Stimulated activated naive CD4-positive, alpha-beta T cell (primary cell): ENCODE measurements at regions not wholly inside any gene's neighbourhood (a gene's known extent, or its start where the extent isn't known, plus 50 kb on each side); places are given as distances from the start of the nearest gene placed in this dataset.
"Not testable (repeated sequence)": the region's sequence is repeated elsewhere in the genome, so short reads cannot be mapped to it uniquely, and the experiment has no call there.

ENCODE experiments used
- DNase-seq, 6 experiments: peaks; one replicate each; lab custom pipeline; 2025; lab: John Stamatoyannopoulos, UW

GRCh38 chr18:47411159-47411558, 159.7 kb upstream of the SKOR2 start:
- no peak for DNase-seq

- no peak for DNase-seq
Measured at GRCh38 chr18:47410139-47410538, 158.7 kb upstream of the SKOR2 start.

- no peak for DNase-seq
Measured at GRCh38 chr18:47409519-47409918, 158.1 kb upstream of the SKOR2 start.

GRCh38 chr18:47407736-47408135, 156.3 kb upstream of the SKOR2 start:
- no peak for DNase-seq

- DNase-seq, result no peak
Measured at GRCh38 chr18:47404845-47405244, 153.4 kb upstream of the SKOR2 start.

- no peak for DNase-seq
Measured at GRCh38 chr18:47403949-47404348, 152.5 kb upstream of the SKOR2 start.

GRCh38 chr18:47403317-47403716, 151.9 kb upstream of the SKOR2 start:
- DNase-seq, result no peak

GRCh38 chr18:47399475-47399874, 148.0 kb upstream of the SKOR2 start:
- no peak for DNase-seq

- DNase-seq, result no peak
Measured at GRCh38 chr18:47397671-47398319, 146.3 kb upstream of the SKOR2 start.

- no peak for DNase-seq
Measured at GRCh38 chr18:47391665-47392064, 140.2 kb upstream of the SKOR2 start.

GRCh38 chr18:47390410-47391024, 139.1 kb upstream of the SKOR2 start:
- DNase-seq, result no peak

- no peak for DNase-seq
Measured at GRCh38 chr18:47389210-47389609, 137.8 kb upstream of the SKOR2 start.

GRCh38 chr18:47387864-47388263, 136.4 kb upstream of the SKOR2 start:
- DNase-seq, result no peak

GRCh38 chr18:47383729-47384128, 132.3 kb upstream of the SKOR2 start:
- no peak for DNase-seq

- DNase-seq, result no peak
Measured at GRCh38 chr18:47381975-47382570, 130.6 kb upstream of the SKOR2 start.

GRCh38 chr18:47380153-47380552, 128.7 kb upstream of the SKOR2 start:
- no peak for DNase-seq

GRCh38 chr18:47373465-47373864, 122.0 kb upstream of the SKOR2 start:
- DNase-seq, result no peak

GRCh38 chr18:47370052-47370451, 118.6 kb upstream of the SKOR2 start:
- no peak for DNase-seq

GRCh38 chr18:47354061-47354460, 102.6 kb upstream of the SKOR2 start:
- not testable (repeated sequence) for DNase-seq

- DNase-seq, result no peak
Measured at GRCh38 chr18:47346016-47346415, 94.6 kb upstream of the SKOR2 start.

- DNase-seq, result no peak
Measured at GRCh38 chr18:47345291-47345690, 93.8 kb upstream of the SKOR2 start.

- DNase-seq, result no peak
Measured at GRCh38 chr18:47343291-47343690, 91.8 kb upstream of the SKOR2 start.

GRCh38 chr18:47342566-47342965, 91.1 kb upstream of the SKOR2 start:
- DNase-seq, result no peak

- DNase-seq, result no peak
Measured at GRCh38 chr18:47341678-47342077, 90.2 kb upstream of the SKOR2 start.
